H1 (cell line): ENCODE measurements at regions not wholly inside any gene's neighbourhood (a gene's known extent, or its start where the extent isn't known, plus 50 kb on each side); places are given as distances from the start of the nearest gene placed in this dataset.

Source experiments
- CHD7 ChIP-seq: fragments of 300-600 bp; sonication (generic); IDR thresholded peaks from 2 replicates; pipeline ENCODE4 v1.7.1; 2012; ENCODE audit warnings: low read length, moderate library complexity, mild to moderate bottlenecking, inconsistent platforms; ENCODE audit not compliant: insufficient replicate concordance
- EZH2 ChIP-seq: fragments of 200-600 bp; sonication (generic); IDR thresholded peaks from 2 replicates; pipeline ENCODE4 v1.7.1; 2012; ENCODE audit warnings: low read depth, mild to moderate bottlenecking, moderate library complexity, low read length, inconsistent platforms; ENCODE audit not compliant: severe bottlenecking
- KDM1A ChIP-seq: fragments of 200-600, 300-600 bp; sonication (generic); IDR thresholded peaks from 2 replicates; pipeline ENCODE4 v1.7.1; 2016; ENCODE audit warnings: mild to moderate bottlenecking, low read length, borderline replicate concordance
- POU5F1 ChIP-seq: IDR thresholded peaks from 2 replicates; pipeline ENCODE4 v1.6.1; 2011; ENCODE audit warnings: low read depth, mild to moderate bottlenecking, low read length, moderate library complexity
- TAF7 ChIP-seq: optimal IDR thresholded peaks from 2 replicates; pipeline ENCODE3; 2011; ENCODE audit warnings: low read depth, mild to moderate bottlenecking, inconsistent platforms, low read length, moderate library complexity, borderline replicate concordance

GRCh38 chr16:62974424-62974823 is 938.2 kb upstream of the CDH8 start (continued):
- no peak for TF ChIP-seq CHD7
- no peak for TF ChIP-seq KDM1A
- no peak for TF ChIP-seq EZH2
- TF ChIP-seq TAF7, result no peak
- TF ChIP-seq POU5F1, result no peak
